NCI-H82 (cell line): ENCODE measurements at regions not wholly inside any gene's neighbourhood (a gene's known extent, or its start where the extent isn't known, plus 50 kb on each side); places are given as distances from the start of the nearest gene placed in this dataset.
A peak's percentile ranks its signal among the peaks of the same experiment; 100 is the strongest.

Source experiments
- DNase-seq: peaks from one replicate; lab custom pipeline; 2025; lab: John Stamatoyannopoulos, UW

DNA sequence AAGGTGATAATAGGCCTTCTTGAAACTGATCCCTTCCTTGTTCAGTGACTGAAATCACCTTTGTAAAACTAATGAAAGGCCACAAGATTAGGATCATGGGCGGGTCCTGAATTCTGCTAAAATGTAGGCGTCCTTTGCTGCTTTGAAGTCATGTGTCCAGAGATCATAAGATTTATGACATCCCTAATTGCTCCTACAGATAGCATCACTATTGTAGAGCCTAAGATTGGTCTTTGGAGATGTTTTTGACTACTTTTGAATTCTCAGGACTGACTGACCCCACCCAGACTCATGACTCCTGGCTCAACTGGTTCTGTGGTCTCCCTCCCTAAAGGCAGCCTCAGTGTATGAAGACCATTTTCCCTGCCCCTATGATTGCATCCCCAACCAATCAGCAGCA is 322.6 kb upstream of the SEMA3D start:
- no peak for DNase-seq

DNA sequence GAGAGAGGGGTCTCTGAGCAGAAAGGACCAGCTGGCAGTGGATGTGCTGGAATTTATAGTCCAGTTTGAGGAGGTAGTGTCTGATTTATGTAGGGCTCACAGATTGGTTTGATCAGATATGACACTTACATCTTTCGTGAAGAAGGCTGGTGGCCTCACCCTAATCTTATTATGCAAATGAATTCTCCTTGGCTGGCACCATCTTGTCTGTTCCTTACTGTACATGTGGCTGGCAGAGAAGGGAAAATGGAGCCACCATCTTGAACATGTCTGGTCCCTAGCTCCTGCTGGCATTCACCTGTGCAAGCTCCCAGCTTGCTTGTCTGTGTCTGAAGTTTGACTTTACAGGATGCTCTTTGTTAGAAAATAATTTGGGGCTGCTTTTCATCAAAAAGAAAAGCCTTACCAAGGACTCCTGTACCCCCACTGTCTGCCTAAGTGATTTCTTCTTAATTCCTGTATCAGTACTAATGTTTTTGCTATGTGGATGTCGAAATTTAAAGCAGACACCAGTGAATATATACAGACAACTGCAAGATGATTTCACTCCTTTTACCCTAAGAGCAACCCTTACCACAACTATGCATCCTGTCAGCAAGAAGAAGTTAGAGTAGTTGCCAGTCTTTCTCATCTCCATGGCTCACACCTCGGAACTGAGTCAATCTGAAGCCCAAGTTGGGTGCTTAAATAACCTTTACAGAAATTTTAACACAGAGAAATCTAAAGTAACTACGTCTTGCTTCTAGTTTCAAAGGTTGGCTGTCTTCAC is 322.0 kb upstream of the SEMA3D start:
- peak; percentile 19 for DNase-seq

- DNase-seq = no peak
Measured at GRCh38 chr7:85498031-85498430, 311.2 kb upstream of the SEMA3D start.

DNA sequence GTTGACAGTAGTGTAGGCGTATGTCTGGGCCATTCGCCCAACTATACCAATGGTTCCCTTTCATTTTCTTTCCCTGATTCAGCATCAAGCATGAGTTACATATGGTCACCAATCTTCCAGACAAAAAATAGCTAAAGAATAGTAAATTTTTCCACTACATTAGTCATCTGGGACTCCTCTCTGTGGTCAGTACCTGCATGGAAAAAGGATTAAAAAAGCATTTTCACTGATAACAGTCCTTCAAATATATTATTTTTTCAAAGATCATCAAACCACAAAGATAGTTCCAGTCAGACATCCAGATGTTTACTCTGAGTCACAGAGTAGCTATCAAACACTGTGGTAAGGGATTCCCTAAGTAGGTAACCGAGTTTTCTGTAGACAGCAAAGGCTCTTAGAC is 302.6 kb upstream of the SEMA3D start:
- DNase-seq = no peak

- no peak for DNase-seq
Measured at GRCh38 chr7:85488406-85488805, 301.6 kb upstream of the SEMA3D start.

GRCh38 chr7:85483177-85483576 is 296.3 kb upstream of the SEMA3D start:
- no peak for DNase-seq

DNA sequence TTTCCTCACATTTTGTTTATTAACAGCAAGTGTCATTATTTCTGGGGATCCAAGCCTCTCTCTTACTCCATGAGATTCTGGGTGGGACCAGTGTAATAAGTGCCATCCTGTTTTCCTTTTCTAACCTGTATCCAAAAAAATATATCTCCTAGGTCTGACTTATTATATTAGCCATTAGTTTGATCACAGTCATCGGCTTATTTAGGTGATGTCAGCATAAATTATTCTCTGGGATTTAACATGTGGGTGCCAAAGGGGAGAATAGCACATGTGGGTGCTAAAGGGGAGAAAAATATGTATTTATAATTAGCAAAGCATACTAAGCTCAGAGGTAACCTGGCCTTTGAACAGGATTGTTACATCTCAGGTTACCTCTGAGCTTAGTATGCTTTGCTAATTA is 293.8 kb upstream of the SEMA3D start:
- no peak for DNase-seq

DNA sequence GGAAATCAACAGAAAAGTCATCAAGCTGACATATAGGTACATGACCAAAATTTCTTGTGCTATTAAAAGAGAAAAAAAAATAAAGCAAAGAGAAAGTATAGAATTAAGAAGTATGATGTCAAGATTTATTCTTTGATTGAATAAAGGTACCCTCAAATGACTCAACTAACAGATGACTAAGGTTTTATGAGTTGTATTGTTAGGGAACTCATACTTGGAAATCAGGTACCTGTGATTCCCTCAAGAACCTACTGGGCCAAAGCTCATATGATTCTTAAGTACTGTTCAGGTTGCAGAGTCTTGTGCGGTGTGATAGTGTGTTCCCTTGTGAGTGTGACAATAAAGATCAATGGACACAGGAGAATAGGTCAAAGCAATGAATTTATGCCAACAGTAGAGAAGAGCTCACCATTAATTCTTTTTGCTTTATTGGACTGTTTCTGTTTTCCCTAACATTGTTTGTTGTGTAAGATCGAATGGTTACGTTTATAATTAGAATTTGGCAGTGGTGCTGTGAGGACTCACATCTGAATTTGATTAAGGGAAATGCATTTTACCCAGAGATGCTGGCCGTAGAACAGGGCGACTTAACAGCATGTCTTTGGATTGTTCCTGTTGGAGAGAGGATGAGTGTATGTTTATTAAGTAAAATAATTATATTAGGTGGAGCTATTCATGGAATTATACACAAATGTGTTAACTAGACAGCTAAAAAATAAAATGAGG is 293.2 kb upstream of the SEMA3D start:
- DNase-seq = no peak

GRCh38 chr7:85478530-85478929 is 291.7 kb upstream of the SEMA3D start:
- DNase-seq = no peak

DNA sequence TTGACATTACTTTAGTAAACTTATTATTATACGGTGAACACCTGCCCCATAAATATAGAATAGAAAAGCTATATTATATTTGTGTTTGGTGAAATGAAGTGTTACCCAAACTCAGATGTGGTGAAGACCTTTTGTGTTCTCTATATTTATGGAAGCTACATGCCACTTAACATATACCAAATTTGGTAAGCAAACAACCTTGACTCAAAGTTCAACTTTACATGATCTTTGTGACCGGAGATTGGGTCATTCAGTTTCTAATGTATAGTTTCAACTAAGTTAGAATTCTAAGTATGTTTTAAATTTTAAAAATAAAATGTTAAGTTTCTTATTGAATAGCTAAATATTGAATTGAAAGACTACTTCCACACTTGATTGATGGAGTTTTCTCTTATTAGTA is 288.6 kb upstream of the SEMA3D start:
- DNase-seq = no peak

DNA sequence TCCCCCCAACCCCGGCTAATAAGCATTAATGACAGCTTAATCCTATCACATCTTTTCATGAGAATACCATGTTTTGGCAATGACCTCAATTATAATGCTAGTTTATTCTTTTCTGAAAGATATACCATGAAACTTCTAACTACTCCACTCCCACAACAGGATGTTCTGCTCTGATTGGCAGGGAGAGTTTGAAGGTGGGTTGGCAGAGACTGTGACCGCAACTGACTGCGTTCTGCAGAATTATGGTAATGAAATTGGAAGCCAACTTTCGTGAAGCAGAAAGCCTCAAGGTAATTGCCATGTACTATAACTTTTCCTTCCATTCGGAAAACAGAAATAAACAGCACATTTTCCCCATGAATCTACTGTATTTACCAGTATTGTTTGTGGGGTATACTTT is 288.2 kb upstream of the SEMA3D start:
- DNase-seq = no peak

GRCh38 chr7:85474234-85474633 is 287.4 kb upstream of the SEMA3D start:
- DNase-seq = no peak

GRCh38 chr7:85471740-85472139 is 284.9 kb upstream of the SEMA3D start:
- no peak for DNase-seq

DNA sequence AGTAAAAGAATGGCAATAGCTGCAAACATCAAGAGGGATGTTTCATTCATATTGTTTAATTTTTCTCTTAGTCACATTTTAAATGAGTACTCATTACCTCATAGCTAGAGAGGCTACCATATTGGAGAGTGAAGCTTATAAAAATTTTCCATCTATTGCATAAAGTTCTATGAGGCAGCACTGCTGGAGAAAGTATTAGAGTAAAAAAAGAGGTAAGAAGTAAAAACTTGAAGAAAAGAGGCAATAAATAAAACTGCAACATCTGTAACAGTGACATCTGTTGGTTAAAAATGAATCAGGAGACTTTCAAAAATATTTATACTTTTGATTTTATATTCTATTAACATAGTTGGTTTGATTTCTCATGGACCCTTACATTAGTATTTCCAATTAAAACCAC is 284.5 kb upstream of the SEMA3D start:
- no peak for DNase-seq

DNA sequence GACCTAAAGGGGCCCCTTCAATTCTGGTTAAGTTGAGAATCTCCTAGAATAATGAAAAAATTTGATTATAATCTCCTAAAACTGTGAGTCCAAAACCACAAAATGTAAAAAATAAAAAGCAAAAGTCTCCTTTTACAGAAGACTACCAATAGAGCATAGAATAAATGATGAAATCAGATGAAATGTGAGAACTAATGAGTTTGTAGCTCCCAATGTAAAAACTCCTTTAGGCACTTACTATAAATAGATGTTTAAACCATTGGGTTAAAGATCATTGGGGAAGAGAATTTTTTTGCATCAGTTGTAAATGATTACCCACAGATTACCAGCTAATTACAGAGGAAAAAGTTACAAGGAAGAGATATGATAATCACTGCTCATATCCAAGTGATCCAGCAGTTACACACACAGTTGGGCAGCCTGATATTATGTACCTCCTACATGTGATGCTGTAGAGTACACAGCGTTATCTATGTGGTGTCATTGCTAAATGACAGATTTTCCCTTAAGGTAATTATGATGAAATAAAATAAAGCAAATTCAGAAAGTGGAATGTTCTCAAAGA is 282.7 kb upstream of the SEMA3D start:
- no peak for DNase-seq

DNA sequence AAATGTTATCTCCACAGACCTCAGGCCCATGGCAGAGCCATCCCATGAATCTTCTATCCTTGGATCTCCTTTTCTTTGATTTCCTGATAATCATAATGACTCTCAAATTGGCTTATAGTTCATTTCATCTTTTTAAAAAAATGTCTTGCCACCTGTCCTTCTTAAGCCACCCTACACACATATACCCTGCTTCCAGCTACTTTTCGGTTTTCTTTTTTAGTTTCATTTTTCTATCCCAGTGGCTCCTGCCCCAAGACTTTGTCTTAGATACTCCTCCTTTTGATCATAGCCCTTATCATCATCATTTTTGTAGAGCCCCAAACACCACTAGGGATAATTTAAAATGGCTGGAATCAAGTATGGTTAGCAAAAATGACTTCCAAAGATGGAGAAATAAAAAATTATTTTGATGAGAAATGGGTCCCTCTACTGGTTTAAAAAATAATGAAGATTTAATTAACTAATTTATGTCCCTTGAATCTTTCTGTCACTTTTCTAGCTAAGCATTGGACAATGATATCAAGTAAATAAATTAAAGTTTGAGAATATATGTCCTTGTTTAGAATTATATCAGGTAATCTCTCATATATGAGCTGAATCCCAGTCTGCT is 277.3 kb upstream of the SEMA3D start:
- no peak for DNase-seq

DNA sequence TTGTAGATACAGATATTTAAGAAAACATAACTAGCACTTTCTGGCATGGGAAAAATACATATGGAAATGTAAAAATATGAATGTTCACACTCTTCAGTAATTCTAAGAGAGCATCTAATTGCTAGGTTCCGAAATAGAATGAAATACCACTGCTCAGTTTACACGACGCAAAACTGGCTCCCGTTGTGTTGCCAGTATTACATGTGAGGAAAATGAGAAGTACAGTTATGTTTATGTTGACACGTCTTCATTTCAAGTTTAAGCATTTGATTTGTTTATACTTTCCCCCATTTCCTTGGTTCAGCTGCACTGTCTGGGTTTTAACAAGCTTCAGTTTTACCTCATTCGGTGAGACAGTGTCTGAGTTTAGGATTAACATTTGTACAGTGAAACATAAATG is 275.8 kb upstream of the SEMA3D start:
- no peak for DNase-seq

- no peak for DNase-seq
Measured at GRCh38 chr7:85457911-85458310, 271.1 kb upstream of the SEMA3D start.

GRCh38 chr7:85456254-85456653 is 269.4 kb upstream of the SEMA3D start:
- DNase-seq = no peak

DNA sequence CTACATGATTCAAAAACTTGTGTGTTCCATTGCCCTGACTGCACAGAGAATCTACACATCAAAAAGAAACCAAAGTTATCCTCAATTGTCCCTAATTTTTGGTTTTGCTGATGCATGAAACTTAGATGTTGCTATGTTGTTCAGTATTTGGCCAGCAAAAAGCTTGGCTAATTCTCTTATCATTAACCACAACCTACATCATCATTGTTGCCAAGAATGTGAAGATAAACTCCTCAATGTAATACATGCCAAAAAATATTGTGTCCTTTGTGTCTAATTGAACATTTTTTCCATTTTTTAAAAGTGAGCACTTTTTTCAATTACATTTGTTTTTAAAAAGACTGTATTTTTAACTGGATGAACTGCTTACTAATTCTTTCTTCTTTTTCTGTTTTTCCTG is 268.0 kb upstream of the SEMA3D start:
- DNase-seq = no peak

GRCh38 chr7:85452674-85453073 is 265.8 kb upstream of the SEMA3D start:
- DNase-seq = no peak

GRCh38 chr7:85449478-85449877 is 262.6 kb upstream of the SEMA3D start:
- DNase-seq = no peak

GRCh38 chr7:85447004-85447403 is 260.1 kb upstream of the SEMA3D start:
- DNase-seq = no peak
